ENCODE measurements at regions not wholly inside any gene's neighbourhood (a gene's known extent, or its start where the extent isn't known, plus 50 kb on each side); places are given as distances from the start of the nearest gene placed in this dataset.
"Not testable (repeated sequence)": the region's sequence is repeated elsewhere in the genome, so short reads cannot be mapped to it uniquely, and the experiment has no call there.

- not testable (repeated sequence) for TF ChIP-seq CTCF (IDR thresholded peaks at IDR 0.05; ENCODE audit: insufficient read depth, low read length); REST (IDR thresholded peaks at IDR 0.05; ENCODE audit: insufficient replicate concordance, low read depth)
Measured at GRCh38 chr2:242008908-242009307, 139.4 kb downstream of the RTP5 start.
